Smooth muscle cell (in vitro differentiated cells): ENCODE measurements at regions not wholly inside any gene's neighbourhood (a gene's known extent, or its start where the extent isn't known, plus 50 kb on each side); places are given as distances from the start of the nearest gene placed in this dataset.

Source experiments
- DNase-seq: peaks from one replicate; lab custom pipeline; 2025; ENCODE audit not compliant: unreplicated experiment; lab: John Stamatoyannopoulos, UW
- H2AFZ ChIP-seq: fragments of 200-600 bp; sonication (generic); 2 replicates; pipeline ENCODE4 v1.6.0; 2016; ENCODE audit warnings: antibody characterized with exemption, low read depth, mild to moderate bottlenecking
- H3F3A ChIP-seq: fragments of 200-600 bp; sonication (generic); 2 replicates; pipeline ENCODE4 v1.6.0; 2017; ENCODE audit warnings: antibody characterized with exemption, low read depth
- H3K27ac ChIP-seq: fragments of 200-600 bp; sonication (generic); 2 replicates; pipeline ENCODE4 v1.5.1; 2016; ENCODE audit warnings: low read depth, mild to moderate bottlenecking
- H3K27me3 ChIP-seq: fragments of 200-600 bp; sonication (generic); 2 replicates; pipeline ENCODE4 v1.6.1; 2016; ENCODE audit warnings: low read depth, mild to moderate bottlenecking
- H3K36me3 ChIP-seq: fragments of 200-600 bp; sonication (generic); 2 replicates; pipeline ENCODE4 v1.5.1; 2016; ENCODE audit warnings: low read depth
- H3K4me1 ChIP-seq: fragments of 200-600 bp; sonication (generic); 2 replicates; pipeline ENCODE4 v1.5.1; 2016; ENCODE audit warnings: low read depth
- H3K4me2 ChIP-seq: fragments of 200-600 bp; sonication (generic); 2 replicates; pipeline ENCODE4 v1.6.0; 2016; ENCODE audit warnings: mild to moderate bottlenecking
- H3K4me3 ChIP-seq: fragments of 200-600 bp; sonication (generic); 2 replicates; pipeline ENCODE4 v1.5.1; 2016; ENCODE audit warnings: mild to moderate bottlenecking
- H3K79me2 ChIP-seq: fragments of 200-600 bp; sonication (generic); 2 replicates; pipeline ENCODE4 v1.6.0; 2016; ENCODE audit warnings: low read depth, mild to moderate bottlenecking
- H3K9ac ChIP-seq: fragments of 200-600 bp; sonication (generic); 2 replicates; pipeline ENCODE4 v1.6.0; 2016; ENCODE audit warnings: low read depth
- H3K9me3 ChIP-seq: fragments of 200-600 bp; sonication (generic); replicated peaks from 2 replicates; pipeline ENCODE4 v1.5.1; 2016; ENCODE audit warnings: low read depth
- H4K20me1 ChIP-seq: fragments of 200-600 bp; sonication (generic); 2 replicates; pipeline ENCODE4 v1.6.0; 2016; ENCODE audit warnings: low read depth
- CTCF ChIP-seq: fragments of 200-600 bp; sonication (generic); IDR thresholded peaks from 2 replicates; pipeline ENCODE4 v1.5.1; 2017; ENCODE audit warnings: borderline replicate concordance, mild to moderate bottlenecking, antibody characterized with exemption; ENCODE audit not compliant: insufficient read depth, poor library complexity, severe bottlenecking
- WGBS: methylation state at CpG from one replicate; pipeline ENCODE4 v1.1.7; 2016; ENCODE audit warnings: low lambda C conversion rate; 5-methylcytosine and 5-hydroxymethylcytosine counted together

GRCh38 chr16:61045931-61046330, 990.3 kb downstream of the CDH8 start:
- H4K20me1 ChIP-seq, result no peaks in the 10 kb centered on the region
- H3K4me3 ChIP-seq, result no peak overlapping the region
- H3K27me3 ChIP-seq, result no peaks in the 10 kb centered on the region
- DNase-seq, result no peak
- H3K27ac ChIP-seq, result no peak overlapping the region
- H3K9me3 ChIP-seq, result no peaks in the 10 kb centered on the region
- WGBS, result 49% methylated on average over 4 of the region's 4 CpGs
- no peak overlapping the region for H2AFZ ChIP-seq
- no peaks in the 10 kb centered on the region for H3K36me3 ChIP-seq
- H3K4me1 ChIP-seq, result no peaks in the 10 kb centered on the region
- no peaks in the 10 kb centered on the region for H3K79me2 ChIP-seq
- TF ChIP-seq CTCF, result no peak
- H3K4me2 ChIP-seq, result no peak overlapping the region
- H3F3A ChIP-seq, result no peaks in the 10 kb centered on the region
- no peak overlapping the region for H3K9ac ChIP-seq

GRCh38 chr16:61042737-61043136, 993.5 kb downstream of the CDH8 start:
- Histone ChIP-seq H3K36me3 (no peaks in the 10 kb centered on the region), H3F3A (no peaks in the 10 kb centered on the region), H3K4me3 (no peak overlapping the region), H3K4me2 (no peak overlapping the region), H4K20me1 (no peaks in the 10 kb centered on the region), H3K27me3 (no peaks in the 10 kb centered on the region), H3K9ac (no peak overlapping the region), H2AFZ (no peak overlapping the region), H3K27ac (no peak overlapping the region), H3K9me3 (no peaks in the 10 kb centered on the region), H3K4me1 (no peaks in the 10 kb centered on the region), H3K79me2 (no peaks in the 10 kb centered on the region)
- 56% methylated on average over 3 of the region's 3 CpGs for WGBS
- no peak for TF ChIP-seq CTCF
- no peak for DNase-seq

- H3K4me2 ChIP-seq, result no peak overlapping the region
- no peak overlapping the region for H3K9ac ChIP-seq
- DNase-seq, result no peak
- no peak overlapping the region for H2AFZ ChIP-seq
- H3K36me3 ChIP-seq, result no peaks in the 10 kb centered on the region
- no peaks in the 10 kb centered on the region for H4K20me1 ChIP-seq
- H3K9me3 ChIP-seq, result no peaks in the 10 kb centered on the region
- no peaks in the 10 kb centered on the region for H3K27me3 ChIP-seq
- no peak overlapping the region for H3K4me3 ChIP-seq
- no peaks in the 10 kb centered on the region for H3K79me2 ChIP-seq
- peaks cover 2% of the 10 kb centered on the region for H3K4me1 ChIP-seq
- no peaks in the 10 kb centered on the region for H3F3A ChIP-seq
- no peak for TF ChIP-seq CTCF
- H3K27ac ChIP-seq, result no peak overlapping the region
- 96% methylated on average over 7 of the region's 8 CpGs for WGBS
These were observed 1005.6 kb downstream of the CDH8 start for GRCh38 chr16:61030616-61031015.

- Histone ChIP-seq H3K9me3 (no peaks in the 10 kb centered on the region), H3K9ac (no peak overlapping the region), H3F3A (no peaks in the 10 kb centered on the region), H3K4me1 (peaks cover 23% of the 10 kb centered on the region), H3K27me3 (no peaks in the 10 kb centered on the region), H3K4me3 (no peak overlapping the region), H3K36me3 (no peaks in the 10 kb centered on the region), H3K27ac (no peak overlapping the region), H4K20me1 (no peaks in the 10 kb centered on the region), H3K4me2 (no peak overlapping the region), H2AFZ (no peak overlapping the region), H3K79me2 (no peaks in the 10 kb centered on the region)
- WGBS, result 47% methylated on average over 3 of the region's 3 CpGs
- no peak for DNase-seq
- no peak for TF ChIP-seq CTCF
These were observed 1011.9 kb downstream of the CDH8 start for GRCh38 chr16:61024180-61024900.
